ENCODE measurements at regions not wholly inside any gene's neighbourhood (a gene's known extent, or its start where the extent isn't known, plus 50 kb on each side); places are given as distances from the start of the nearest gene placed in this dataset.

- TF ChIP-seq POLR2A (IDR thresholded peaks at IDR 0.05), result no peak
- TF ChIP-seq, protein P1, sequence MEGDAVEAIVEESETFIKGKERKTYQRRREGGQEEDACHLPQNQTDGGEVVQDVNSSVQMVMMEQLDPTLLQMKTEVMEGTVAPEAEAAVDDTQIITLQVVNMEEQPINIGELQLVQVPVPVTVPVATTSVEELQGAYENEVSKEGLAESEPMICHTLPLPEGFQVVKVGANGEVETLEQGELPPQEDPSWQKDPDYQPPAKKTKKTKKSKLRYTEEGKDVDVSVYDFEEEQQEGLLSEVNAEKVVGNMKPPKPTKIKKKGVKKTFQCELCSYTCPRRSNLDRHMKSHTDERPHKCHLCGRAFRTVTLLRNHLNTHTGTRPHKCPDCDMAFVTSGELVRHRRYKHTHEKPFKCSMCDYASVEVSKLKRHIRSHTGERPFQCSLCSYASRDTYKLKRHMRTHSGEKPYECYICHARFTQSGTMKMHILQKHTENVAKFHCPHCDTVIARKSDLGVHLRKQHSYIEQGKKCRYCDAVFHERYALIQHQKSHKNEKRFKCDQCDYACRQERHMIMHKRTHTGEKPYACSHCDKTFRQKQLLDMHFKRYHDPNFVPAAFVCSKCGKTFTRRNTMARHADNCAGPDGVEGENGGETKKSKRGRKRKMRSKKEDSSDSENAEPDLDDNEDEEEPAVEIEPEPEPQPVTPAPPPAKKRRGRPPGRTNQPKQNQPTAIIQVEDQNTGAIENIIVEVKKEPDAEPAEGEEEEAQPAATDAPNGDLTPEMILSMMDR (IDR thresholded peaks at IDR 0.05), result no peak
- no peak for TF ChIP-seq POLR2AphosphoS5 (IDR thresholded peaks at IDR 0.05)
- no peak for TF ChIP-seq EP300 (IDR thresholded peaks at IDR 0.05)
Measured at GRCh38 chr17:71398025-71398424, 722.8 kb upstream of the SOX9 start.
